HG02943 (cell line): ENCODE measurements at regions not wholly inside any gene's neighbourhood (a gene's known extent, or its start where the extent isn't known, plus 50 kb on each side); places are given as distances from the start of the nearest gene placed in this dataset.

Source experiments
- ATAC-seq: cut with Tn5 transposase; IDR thresholded peaks from one replicate; pipeline ENCODE4 v1.9.1; 2021; ENCODE audit warnings: mild to moderate bottlenecking, low read depth, moderate library complexity; ENCODE audit not compliant: unreplicated experiment

DNA sequence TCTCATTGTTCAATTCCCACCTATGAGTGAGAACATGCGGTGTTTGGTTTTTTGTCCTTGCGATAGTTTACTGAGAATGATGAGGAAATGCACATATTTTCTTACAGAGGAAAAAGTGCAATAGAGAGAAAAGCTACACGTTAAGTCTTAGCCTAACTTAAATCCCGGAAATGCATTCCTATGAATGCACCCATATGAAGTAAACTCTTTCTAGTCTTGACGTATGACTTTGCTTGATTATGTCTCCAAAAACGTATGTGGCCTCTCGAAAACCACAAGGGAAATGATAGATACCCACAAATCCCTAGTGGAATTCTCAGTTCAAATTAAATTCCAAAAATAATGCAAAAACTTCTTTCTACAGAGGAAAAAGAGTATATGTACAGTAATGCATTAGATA, 90.7 kb upstream of the SASH1 start:
- no peak for ATAC-seq

DNA sequence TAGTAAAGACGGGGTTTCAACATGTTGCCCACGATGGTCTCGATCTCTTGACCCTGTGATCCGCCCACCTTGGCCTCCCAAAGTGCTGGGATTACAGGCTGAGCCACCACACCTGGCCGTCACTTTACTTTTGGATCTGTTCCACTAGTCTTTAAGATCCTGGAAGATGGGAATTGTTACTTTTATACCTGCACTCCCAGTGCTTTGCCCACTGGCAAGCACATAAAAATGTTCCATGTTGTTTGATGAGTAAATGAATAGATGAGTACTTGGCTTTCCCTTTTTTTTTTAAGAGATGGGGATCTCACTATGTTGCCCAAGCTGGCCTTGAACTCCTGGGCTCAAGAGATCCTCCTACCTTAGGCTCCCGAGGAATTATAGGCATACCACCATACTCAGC, 84.8 kb upstream of the SASH1 start:
- ATAC-seq, result no peak

DNA sequence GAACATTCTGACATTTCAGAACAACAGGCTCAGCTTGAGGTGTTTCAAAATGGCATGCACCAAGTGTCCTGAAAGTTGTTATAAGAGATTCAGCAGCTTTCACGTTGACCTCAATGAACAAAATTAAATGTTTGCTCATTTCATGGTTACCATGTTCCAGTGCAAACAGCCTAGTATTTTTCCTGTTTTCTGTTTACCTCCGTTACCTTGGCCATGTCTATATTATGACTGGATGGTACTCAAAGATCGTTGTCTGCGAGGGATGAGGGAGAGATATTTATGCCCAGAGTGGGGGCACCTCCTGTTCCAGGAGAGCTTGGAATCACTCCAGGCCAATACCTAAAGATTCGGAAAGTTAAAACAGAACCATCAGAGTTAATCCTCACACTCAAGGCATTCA, 83.8 kb upstream of the SASH1 start:
- ATAC-seq, result no peak

DNA sequence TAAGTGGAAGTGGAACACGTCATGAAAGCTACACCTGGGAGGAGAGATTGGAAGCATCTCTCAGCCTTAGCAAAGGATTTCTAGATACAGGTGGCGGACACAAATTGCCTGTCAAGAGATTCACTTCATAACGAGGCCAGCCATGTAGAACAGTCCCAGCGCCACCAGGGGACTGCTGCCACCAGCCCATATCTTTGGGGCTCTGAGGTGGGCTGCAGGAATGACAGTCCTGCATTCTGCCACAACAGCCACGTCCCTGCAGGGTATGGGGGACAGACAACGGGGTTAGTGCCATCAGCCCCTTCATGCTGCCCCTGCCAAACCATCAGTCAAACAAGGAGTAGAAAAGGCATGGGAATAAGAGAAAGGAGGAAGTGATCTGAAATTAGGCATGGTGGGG, 81.2 kb upstream of the SASH1 start:
- ATAC-seq, result no peak

DNA sequence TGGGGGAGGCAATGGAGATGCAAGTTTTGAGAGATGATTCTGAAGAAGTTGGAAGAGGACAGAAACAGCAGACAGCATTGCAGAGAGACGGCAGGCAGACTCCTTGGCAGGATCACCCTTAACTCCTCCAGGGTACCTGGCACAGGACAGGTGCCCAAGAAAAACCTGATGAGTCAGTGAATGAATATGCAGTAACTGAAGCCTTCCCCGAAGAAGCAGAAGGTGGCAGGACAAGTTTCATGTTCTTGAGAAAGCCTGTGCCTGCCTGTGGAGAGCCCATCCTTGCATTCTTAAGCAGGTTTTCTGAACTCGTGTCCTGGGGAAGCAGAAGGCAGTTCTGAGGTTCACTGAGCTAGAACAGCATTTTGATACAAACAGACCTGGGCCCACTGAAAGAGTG, 79.6 kb upstream of the SASH1 start:
- no peak for ATAC-seq

DNA sequence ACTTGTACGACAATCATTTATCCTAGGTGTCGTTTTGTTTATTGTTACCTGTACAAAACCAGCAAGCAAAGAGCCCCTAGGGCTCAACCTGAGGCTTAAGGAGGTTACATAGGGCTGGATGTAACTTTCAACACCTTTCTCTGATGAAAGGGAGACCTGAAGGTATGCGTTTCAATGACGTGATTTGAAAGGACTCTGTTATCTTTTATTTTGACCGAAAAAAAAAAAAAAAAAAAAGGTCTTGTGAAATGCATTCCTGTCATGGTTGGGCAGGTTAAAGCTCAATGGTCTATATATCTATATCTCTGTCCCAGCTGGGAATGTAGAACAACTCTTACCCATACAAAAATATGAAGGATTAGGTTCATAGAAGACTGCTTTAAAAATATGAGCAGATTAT, 78.7 kb upstream of the SASH1 start:
- no peak for ATAC-seq

DNA sequence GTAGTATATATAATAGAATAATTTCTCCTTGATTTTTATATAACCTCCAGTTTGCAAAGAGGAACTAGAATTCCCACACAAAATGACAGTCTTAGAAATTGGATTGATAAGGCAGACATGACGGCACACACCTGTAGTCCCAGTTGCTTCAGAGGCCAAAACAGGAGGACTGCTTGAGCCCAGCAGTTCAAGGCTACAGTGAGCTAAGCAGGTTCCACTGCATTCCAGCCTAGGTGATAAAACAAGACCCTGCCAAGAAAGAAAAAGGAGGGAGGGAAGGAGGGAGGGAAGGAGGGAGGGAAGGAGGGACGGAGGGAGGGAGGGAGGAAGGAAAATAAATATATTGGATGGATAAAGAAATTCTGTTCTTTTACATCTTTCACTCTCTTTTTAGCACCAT, 77.6 kb upstream of the SASH1 start:
- ATAC-seq, result no peak

DNA sequence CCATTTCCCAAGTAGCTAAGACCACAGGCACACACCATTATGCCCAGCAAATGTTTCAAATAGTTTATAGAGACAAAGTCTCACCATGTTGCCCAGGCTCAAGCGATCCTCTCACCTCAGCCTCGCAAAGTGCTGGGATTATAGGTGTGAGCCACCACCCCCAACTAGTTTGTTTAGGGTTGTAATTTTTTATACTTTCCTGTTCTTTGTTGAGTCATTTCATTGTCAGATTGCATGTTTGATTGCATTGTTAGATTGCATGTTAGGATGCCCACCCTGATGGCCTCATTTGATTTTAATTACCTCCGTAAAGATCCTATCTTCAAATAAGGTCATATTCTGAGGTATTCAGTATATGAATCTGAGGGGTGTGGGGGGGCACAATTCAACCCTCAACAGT, 73.3 kb upstream of the SASH1 start:
- ATAC-seq, result no peak

DNA sequence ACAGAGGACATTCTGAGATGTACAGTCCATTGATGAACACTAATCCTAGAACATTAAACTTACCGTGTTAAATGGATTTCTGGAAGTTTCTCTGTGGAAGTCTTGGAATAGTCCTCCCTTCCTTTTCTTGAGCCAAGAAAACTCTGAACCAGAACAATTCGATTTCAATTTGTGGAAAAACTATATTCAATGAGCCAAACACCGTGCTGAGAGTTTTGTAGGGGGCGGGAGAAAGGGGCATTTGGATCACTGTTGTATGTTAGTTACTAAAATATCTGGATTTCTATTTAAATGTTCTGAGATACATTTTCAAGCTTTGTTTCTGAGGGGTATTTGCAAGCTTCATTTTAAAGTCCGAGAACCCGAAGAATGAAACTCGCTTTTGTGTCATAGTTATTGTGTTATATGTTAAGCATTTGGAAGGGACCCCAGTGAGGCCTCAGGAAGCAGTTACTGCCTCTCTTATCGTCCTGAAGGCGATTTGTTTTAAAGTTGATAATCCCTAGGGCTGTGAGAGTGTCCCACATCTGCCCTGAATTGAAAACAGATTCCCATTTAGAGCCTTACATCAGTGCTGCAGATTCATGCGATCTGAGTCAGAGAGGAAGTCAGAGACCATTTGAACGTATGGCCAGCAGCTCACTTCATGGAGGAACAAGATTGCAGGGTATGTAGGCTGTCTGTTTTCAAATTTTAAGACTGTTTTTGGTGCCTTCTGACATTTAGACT, 70.8 kb upstream of the SASH1 start:
- ATAC-seq, result no peak

DNA sequence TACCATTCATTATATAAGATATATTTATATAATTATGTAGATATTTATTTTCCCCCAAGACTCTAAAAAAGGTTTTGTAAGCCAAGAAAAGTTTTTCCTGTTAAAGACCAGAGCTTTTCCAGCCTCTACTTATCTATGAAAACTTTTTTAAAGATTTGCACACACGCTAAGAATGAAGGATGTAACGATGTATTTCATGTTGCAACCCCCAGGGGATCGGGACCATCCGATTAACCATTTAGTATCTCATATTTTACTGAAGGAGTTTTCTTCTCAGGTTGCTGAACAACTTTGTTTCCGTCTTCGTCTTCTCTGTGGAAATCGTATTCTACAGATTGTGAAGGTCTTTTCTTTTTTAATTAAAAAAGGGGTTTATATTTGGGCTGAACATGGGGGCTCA, 70.0 kb upstream of the SASH1 start:
- ATAC-seq, result no peak

DNA sequence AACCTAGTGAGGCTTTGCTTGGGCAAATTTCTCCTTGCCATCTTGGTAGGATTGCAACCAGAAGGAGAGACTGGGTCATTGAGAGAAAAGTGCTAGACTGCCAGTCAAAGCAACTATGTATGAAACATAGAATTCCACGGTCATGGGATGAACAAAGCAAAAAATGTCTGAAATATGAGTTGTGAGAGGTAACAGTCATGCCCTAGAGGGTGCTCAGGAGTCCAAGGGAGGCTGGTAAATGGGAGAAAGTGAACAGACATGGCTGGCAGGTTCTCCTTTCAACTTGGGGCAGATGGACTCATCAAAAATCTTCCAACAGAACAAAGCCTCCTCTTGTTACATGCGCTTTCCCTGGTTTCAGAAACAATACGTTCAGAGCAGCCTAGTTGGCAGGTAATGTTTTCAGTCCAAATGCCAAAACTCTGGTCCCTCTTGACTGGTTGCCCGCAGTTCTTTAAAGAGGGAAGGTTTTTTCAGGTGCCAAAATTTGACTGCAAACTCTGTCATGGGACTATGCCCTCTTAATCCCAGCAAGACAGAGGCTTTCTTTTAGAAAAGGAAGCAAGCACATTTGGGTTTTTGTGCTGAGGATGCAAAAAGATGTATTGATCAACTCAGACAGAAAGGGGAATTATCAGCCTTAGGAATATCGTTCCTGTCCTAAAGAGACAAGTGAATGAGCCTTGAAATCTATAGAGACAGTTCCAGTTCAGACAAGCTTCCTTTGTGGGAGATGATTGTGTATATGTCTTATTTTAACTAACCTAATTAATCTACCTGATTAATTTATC, 68.5 kb upstream of the SASH1 start:
- ATAC-seq, result no peak

DNA sequence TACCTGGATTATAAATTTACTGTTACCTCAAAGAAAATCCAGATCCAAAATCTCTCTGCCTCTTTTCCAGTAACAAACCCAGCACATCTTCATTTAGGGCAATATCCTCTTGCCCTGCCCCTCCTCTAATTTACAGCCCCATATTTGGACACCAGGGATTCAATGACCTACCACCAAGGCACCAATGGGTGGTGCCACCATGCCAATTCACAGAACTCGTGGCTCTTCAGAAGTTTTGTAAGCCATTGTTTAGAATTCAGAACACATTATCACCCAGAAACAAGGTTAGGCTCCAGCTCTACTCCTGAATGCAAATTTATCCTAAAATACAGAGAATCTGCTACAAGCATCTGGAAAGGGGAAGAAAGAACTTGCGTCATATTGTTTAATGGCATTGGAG, 67.8 kb upstream of the SASH1 start:
- ATAC-seq, result no peak

DNA sequence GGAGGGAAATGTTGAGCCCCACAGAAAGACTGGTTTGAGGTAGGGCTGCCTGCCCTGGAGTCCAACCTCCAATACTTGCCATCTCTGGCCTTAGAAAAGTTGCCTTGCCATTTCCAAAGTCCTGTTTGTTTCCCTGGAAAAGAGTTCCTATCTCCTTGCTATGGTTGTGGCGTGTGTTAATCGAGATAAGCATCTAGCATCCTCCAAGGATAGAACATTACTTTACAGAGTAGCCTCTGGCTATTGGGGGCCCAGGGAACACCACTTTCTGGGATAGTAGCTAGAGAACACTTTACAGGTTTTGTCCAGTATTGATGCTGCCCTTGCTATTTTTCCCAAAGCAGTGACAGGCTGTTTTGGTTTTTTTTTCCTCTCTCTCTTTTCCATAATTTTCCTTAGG, 57.4 kb upstream of the SASH1 start:
- ATAC-seq, result no peak

DNA sequence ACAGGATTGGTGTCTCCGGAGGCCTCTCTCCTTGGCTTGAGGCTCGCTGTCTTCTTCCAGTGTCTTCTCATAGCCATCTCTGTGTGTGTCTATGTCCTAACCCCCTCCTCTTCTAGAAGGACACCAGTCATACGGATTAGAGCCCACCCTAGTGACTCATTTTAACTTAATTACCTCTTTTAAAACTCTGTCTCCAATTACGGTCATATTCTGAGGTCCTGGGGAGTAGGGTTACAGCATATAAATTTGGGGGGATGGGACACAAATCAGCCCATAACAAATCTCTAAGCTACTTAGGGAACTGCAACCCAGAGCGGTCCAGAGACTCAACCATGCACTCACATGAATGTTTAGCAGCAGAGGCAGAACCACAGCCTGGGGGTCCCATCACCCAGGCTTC, 56.1 kb upstream of the SASH1 start:
- ATAC-seq, result no peak

DNA sequence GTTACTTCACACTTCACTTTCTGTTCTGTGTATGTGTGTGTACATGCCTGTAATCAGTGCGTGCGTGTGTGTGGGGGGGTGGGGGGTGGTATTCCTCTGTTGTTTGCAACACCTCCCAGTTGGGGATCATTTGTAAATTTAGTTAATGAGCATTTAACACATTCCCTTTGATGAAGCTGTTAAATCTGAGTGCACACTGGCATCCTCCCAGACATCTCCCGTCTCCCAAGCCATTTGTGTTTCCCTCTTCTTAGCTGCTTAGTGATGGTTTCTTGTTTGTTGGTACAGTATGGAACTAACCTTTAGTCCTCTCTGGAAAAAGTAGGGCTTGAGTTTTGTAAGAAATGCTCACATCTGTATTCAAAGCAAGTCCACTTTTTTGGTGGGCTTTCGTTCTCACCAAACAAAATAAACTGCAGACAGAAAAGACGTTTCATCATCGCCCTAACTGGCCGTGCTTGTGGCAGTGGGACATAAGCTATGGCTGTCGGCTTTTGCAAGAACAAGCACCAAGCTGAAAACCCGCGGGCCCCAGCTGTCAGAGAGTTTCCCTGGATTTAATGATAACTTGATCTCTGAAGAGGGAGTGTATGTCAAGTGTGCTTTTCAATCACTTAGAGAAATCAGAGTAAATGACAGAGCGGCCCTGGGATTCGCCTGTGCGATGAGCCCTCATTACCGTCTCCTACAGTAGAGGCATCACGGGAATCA, 54.9 kb upstream of the SASH1 start:
- no peak for ATAC-seq

DNA sequence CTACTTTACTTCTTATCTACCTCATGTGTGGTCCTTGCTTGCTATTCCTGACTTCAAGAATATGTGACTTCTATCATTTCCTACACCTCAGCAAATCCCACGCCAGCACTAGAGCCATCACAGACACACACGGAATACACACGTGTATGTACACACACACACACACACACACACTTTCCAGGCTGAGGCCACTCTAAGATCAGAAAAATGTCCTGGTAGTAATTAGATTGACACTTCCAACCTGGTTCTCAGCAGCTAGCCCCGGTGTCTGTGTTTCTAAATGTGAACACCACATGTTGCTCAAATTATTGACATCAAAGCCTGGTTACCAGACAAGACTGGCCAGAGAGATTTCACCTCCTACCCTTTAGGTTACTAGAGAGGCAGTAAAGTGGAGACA, 54.1 kb upstream of the SASH1 start:
- ATAC-seq, result no peak

DNA sequence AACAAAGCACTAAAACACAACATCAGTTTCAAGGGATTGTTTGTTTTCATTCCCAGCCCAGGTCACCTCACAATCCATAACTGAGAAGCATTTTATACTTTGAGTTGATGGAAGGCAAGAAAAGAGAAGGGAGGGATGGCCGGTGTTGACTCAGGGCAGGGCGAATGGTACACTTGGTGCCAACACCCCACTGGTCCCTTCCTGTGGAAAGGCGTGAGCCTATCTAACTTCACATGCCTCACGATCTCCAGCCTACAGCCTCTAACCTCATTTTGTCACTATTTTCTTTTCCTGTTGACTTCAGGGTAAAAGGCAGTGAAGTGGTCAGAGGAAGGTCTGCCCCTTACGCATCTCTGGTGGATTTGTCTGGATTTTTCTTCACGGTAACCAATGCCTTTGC, 53.5 kb upstream of the SASH1 start:
- ATAC-seq, result no peak

DNA sequence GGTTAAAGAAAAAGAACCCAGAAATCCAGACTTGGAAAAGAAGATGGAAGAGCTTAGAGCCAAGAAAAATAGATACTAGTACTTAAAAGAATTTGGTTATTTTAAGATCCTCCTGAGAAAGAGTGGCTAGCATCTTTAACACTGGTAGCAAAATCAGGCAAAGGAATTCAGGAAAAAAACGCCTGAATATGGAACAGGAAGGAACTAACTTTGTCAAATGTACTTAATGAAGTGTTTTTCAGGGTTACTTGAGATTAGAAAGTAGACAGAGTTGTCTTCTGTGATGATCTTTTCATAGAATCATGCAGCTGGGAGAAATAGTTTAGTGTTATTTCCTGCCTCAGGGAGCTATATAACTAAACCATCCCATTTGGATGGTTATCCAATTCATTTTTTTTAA, 50.8 kb upstream of the SASH1 start:
- no peak for ATAC-seq
